Endothelial cell of umbilical vein (primary cell): ENCODE measurements at regions not wholly inside any gene's neighbourhood (a gene's known extent, or its start where the extent isn't known, plus 50 kb on each side); places are given as distances from the start of the nearest gene placed in this dataset.

ENCODE experiments used
- BruUV-seq: library from RNA; stranded (reverse); fragments of 400-500 nt; replicated peaks from 2 replicates; lab custom pipeline; 2021; lab: Mats Ljungman, UMichigan
- CTCF ChIA-PET: fragments of 300-600, 350-600 bp; sonication (Branson Sonifier 250); formaldehyde crosslinking; loops from one replicate; lab custom pipeline; 2021; ENCODE audit warnings: antibody characterized with exemption, inconsistent platforms; lab: Charles Lee
- POLR2A ChIA-PET: fragments of 300-600, 350-600 bp; sonication (Branson Sonifier 250); formaldehyde crosslinking; loops from one replicate; lab custom pipeline; 2021; ENCODE audit warnings: antibody characterized with exemption, inconsistent platforms; lab: Charles Lee
- DNase-seq: peaks from one replicate; pipeline ENCODE4 v3.0.0-alpha.2; 2011; ENCODE audit warnings: low read depth, low spot score
- FAIRE-seq: peaks from 2 replicates; lab custom pipeline; 2011; peaks lifted over from hg19 to GRCh38; lab: Jason Lieb, UNC
- H2AFZ ChIP-seq: 2 replicates; pipeline ENCODE4 v1.6.0; 2012; ENCODE audit warnings: low read depth, low read length, control low read depth, inconsistent platforms
- H3K27ac ChIP-seq: 2 replicates; pipeline ENCODE4 v1.5.1; 2011; ENCODE audit warnings: low read depth, mild to moderate bottlenecking, control low read depth, low read length, moderate library complexity; ENCODE audit not compliant: insufficient read depth
- H3K27me3 ChIP-seq, 2 experiments: 2 replicates each; pipeline versions ENCODE4 v1.6.0 to v1.6.1; 2011; ENCODE audit warnings: low read length in 2 of 2, mixed read lengths in 1 of 2; ENCODE audit not compliant: control insufficient read depth in 2 of 2, insufficient read depth in 2 of 2
- H3K36me3 ChIP-seq, 2 experiments: 2 replicates in 1 of 2; 3 replicates in 1 of 2; pipeline ENCODE4 v1.5.1; 2011; ENCODE audit warnings: low read length in 2 of 2, mild to moderate bottlenecking in 1 of 2, moderate library complexity in 1 of 2; ENCODE audit not compliant: control insufficient read depth in 2 of 2, insufficient read depth in 2 of 2; ENCODE audit errors: extremely low read depth in 1 of 2
- H3K4me1 ChIP-seq: 3 replicates; pipeline ENCODE4 v1.5.1; 2011; ENCODE audit warnings: mild to moderate bottlenecking, low read length; ENCODE audit not compliant: control insufficient read depth, insufficient read depth; ENCODE audit errors: extremely low read depth
- H3K4me2 ChIP-seq: 2 replicates; pipeline ENCODE4 v1.6.1; 2011; ENCODE audit warnings: low read length, control low read depth, mixed read lengths; ENCODE audit not compliant: insufficient read depth
- H3K4me3 ChIP-seq, 3 experiments: fragments of 200-600 bp in 1 of 3; sonication (generic), shearing (Covaris generic) in 1 of 3; replicated peaks in 1 of 3; 2 replicates each; pipeline ENCODE4 v1.5.1; 2011 to 2016; ENCODE audit warnings: control low read depth in 3 of 3, low read length in 3 of 3, mild to moderate bottlenecking in 2 of 3, inconsistent platforms in 1 of 3, low read depth in 1 of 3, moderate library complexity in 1 of 3; ENCODE audit not compliant: insufficient read depth in 1 of 3
- H3K79me2 ChIP-seq: 2 replicates; pipeline ENCODE4 v1.6.0; 2012; ENCODE audit warnings: low read length, inconsistent platforms; ENCODE audit not compliant: control insufficient read depth, insufficient read depth
- H3K9ac ChIP-seq: replicated peaks from 2 replicates; pipeline ENCODE3; 2011; ENCODE audit warnings: low read length, control low read depth; ENCODE audit not compliant: insufficient read depth; ENCODE audit errors: extremely low read depth
- H3K9me1 ChIP-seq: replicated peaks from 3 replicates; pipeline ENCODE4 v1.6.0; 2011; ENCODE audit warnings: mild to moderate bottlenecking, low read length; ENCODE audit not compliant: control insufficient read depth, insufficient read depth; ENCODE audit errors: extremely low read depth
- H3K9me3 ChIP-seq: replicated peaks from 2 replicates; pipeline ENCODE4 v1.5.1; 2012; ENCODE audit warnings: low read length, inconsistent platforms; ENCODE audit not compliant: control insufficient read depth, insufficient read depth
- H4K20me1 ChIP-seq: replicated peaks from 2 replicates; pipeline ENCODE3; 2011; ENCODE audit warnings: mild to moderate bottlenecking, low read length; ENCODE audit not compliant: control insufficient read depth, insufficient read depth; ENCODE audit errors: extremely low read depth
- EZH2 ChIP-seq: IDR thresholded peaks from 2 replicates; pipeline ENCODE4 v1.6.1; 2012; ENCODE audit warnings: borderline replicate concordance, low read depth, mild to moderate bottlenecking, moderate library complexity, low read length, inconsistent platforms; ENCODE audit not compliant: severe bottlenecking
- FOS ChIP-seq: IDR thresholded peaks from 2 replicates; pipeline ENCODE4 v1.6.1; 2011; ENCODE audit warnings: mild to moderate bottlenecking, low read length, moderate library complexity, borderline replicate concordance; ENCODE audit not compliant: insufficient read depth
- GATA2 ChIP-seq: IDR thresholded peaks from 2 replicates; pipeline ENCODE4 v1.7.0; 2011; ENCODE audit warnings: low read depth, mild to moderate bottlenecking, moderate library complexity, mixed read lengths, low read length; ENCODE audit not compliant: insufficient read length, insufficient read depth
- JUN ChIP-seq: IDR thresholded peaks from 2 replicates; pipeline ENCODE4 v1.6.1; 2011; ENCODE audit warnings: borderline replicate concordance, low read depth; ENCODE audit not compliant: insufficient read length, insufficient read depth
- MYC ChIP-seq: IDR thresholded peaks from one replicate; pipeline ENCODE4 v1.6.1; 2011; ENCODE audit warnings: mild to moderate bottlenecking, low read depth, low read length
- POLR2A ChIP-seq: IDR thresholded peaks from 2 replicates; pipeline ENCODE4 v1.6.1; 2012; ENCODE audit warnings: low read depth, mild to moderate bottlenecking, control low read depth, low read length
- POLR2AphosphoS5 ChIP-seq: IDR thresholded peaks from 2 replicates; pipeline ENCODE4 v1.6.1; 2012; ENCODE audit warnings: low read depth, mild to moderate bottlenecking, control low read depth, low read length, moderate library complexity; ENCODE audit not compliant: insufficient read depth
- dilution Hi-C: fragments of 300-500 bp; cut with MboI; formaldehyde crosslinking; loops from one replicate; pipeline ENCODE4 v1.15.0; 2019; ENCODE audit warnings: low sequenced_read_pairs; ENCODE audit not compliant: extremely low pct_ligation_motif_present
- intact Hi-C: fragments of 100-400 bp; cut with micrococcal nuclease; formaldehyde crosslinking; loops from one replicate; pipeline ENCODE4 v1.10.0; 2022
- TF ChIP-seq, protein P1 (sequence below), 2 donors: IDR thresholded peaks; 1 replicate in 1 of 2; 2 replicates in 1 of 2; pipeline ENCODE4 v1.5.1; 2011; ENCODE audit warnings: low read length in 2 of 2, mild to moderate bottlenecking in 2 of 2, moderate library complexity in 2 of 2, control low read depth in 1 of 2, inconsistent platforms in 1 of 2, low read depth in 1 of 2; ENCODE audit not compliant: insufficient read depth in 1 of 2; ENCODE audit errors: extremely low read depth in 1 of 2
- TF ChIP-seq, protein P2 (sequence below): IDR thresholded peaks from 2 replicates; pipeline ENCODE4 v1.6.1; 2011; ENCODE audit not compliant: insufficient read depth, insufficient read length

DNA sequence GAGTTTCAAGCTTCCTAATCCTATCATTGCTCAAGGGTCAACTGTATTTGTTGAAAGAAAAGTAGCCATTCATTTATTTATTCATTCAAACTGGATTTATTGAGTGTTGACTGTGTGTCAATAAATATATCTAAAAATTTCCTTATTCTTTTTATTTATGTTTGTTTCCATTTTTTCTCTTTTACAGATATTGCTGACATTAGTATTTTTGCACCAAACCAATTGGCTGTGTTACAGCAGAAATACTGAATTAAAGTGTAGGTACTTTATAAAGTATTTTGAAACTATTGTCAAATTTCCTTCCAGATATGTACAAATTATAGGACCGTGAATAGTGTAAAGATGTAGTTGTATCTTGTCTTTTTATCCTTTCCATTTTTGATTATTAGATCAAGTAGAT is 692.0 kb upstream of the SLC10A2 start:
- FAIRE-seq (no peak), DNase-seq (no peak)
- ChIA-PET CTCF (no interaction called here), POLR2A (no interaction called here)
- Histone ChIP-seq H3K4me3 (no peak overlapping the region), H4K20me1 (no peaks in the 10 kb centered on the region), H3K4me2 (no peak overlapping the region), H3K9me3 (no peaks in the 10 kb centered on the region), H3K27me3 (no peaks in the 10 kb centered on the region), H3K4me1 (no peaks in the 10 kb centered on the region), H3K79me2 (no peaks in the 10 kb centered on the region), H3K36me3 (no peaks in the 10 kb centered on the region), H2AFZ (no peak overlapping the region), H3K27ac (no peak overlapping the region), H3K9ac (no peak overlapping the region), H3K9me1 (no peaks in the 10 kb centered on the region)
- dilution Hi-C loops (no loop called here), intact Hi-C loops (no loop called here)
- no TSS peak for BruUV-seq
- TF ChIP-seq FOS (no peak), MYC (no peak), EZH2 (no peak), POLR2AphosphoS5 (no peak), POLR2A (no peak), JUN (no peak), GATA2 (no peak)
- TF ChIP-seq, protein P1, sequence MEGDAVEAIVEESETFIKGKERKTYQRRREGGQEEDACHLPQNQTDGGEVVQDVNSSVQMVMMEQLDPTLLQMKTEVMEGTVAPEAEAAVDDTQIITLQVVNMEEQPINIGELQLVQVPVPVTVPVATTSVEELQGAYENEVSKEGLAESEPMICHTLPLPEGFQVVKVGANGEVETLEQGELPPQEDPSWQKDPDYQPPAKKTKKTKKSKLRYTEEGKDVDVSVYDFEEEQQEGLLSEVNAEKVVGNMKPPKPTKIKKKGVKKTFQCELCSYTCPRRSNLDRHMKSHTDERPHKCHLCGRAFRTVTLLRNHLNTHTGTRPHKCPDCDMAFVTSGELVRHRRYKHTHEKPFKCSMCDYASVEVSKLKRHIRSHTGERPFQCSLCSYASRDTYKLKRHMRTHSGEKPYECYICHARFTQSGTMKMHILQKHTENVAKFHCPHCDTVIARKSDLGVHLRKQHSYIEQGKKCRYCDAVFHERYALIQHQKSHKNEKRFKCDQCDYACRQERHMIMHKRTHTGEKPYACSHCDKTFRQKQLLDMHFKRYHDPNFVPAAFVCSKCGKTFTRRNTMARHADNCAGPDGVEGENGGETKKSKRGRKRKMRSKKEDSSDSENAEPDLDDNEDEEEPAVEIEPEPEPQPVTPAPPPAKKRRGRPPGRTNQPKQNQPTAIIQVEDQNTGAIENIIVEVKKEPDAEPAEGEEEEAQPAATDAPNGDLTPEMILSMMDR (IDR thresholded peaks at IDR 0.05; ENCODE audit: extremely low read depth in 1 of 2, insufficient read depth in 1 of 2, low read depth in 1 of 2, low read length in 2 of 2): no peak
- TF ChIP-seq, protein P2, sequence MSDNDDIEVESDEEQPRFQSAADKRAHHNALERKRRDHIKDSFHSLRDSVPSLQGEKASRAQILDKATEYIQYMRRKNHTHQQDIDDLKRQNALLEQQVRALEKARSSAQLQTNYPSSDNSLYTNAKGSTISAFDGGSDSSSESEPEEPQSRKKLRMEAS: no peak
